HG03342 (cell line): ENCODE measurements at regions not wholly inside any gene's neighbourhood (a gene's known extent, or its start where the extent isn't known, plus 50 kb on each side); places are given as distances from the start of the nearest gene placed in this dataset.

Experiments used
- ATAC-seq: cut with Tn5 transposase; IDR thresholded peaks from one replicate; pipeline ENCODE4 v1.9.1; 2021; ENCODE audit warnings: mild to moderate bottlenecking, moderate library complexity; ENCODE audit not compliant: unreplicated experiment

GRCh38 chr18:44374966-44375365 is 305.7 kb upstream of the SETBP1 start:
- no peak for ATAC-seq

GRCh38 chr18:44386401-44386800 is 294.3 kb upstream of the SETBP1 start:
- no peak for ATAC-seq

GRCh38 chr18:44388329-44388728 is 292.4 kb upstream of the SETBP1 start:
- no peak for ATAC-seq

GRCh38 chr18:44392933-44393332 is 287.8 kb upstream of the SETBP1 start:
- ATAC-seq, result no peak

GRCh38 chr18:44393406-44393805 is 287.3 kb upstream of the SETBP1 start:
- ATAC-seq, result no peak

- ATAC-seq, result no peak
These were observed 284.1 kb upstream of the SETBP1 start for GRCh38 chr18:44396550-44396949.

GRCh38 chr18:44409071-44409470 is 271.6 kb upstream of the SETBP1 start:
- no peak for ATAC-seq

GRCh38 chr18:44409515-44409914 is 271.2 kb upstream of the SETBP1 start:
- ATAC-seq, result no peak

- ATAC-seq, result no peak
These were observed 269.9 kb upstream of the SETBP1 start for GRCh38 chr18:44410740-44411139.

GRCh38 chr18:44411262-44411905 is 269.3 kb upstream of the SETBP1 start:
- no peak for ATAC-seq

- no peak for ATAC-seq
These were observed 268.7 kb upstream of the SETBP1 start for GRCh38 chr18:44411976-44412375.

- no peak for ATAC-seq
These were observed 256.7 kb upstream of the SETBP1 start for GRCh38 chr18:44423814-44424644.

- ATAC-seq, result no peak
These were observed 256.0 kb upstream of the SETBP1 start for GRCh38 chr18:44424645-44425035.

- ATAC-seq, result no peak
These were observed 255.5 kb upstream of the SETBP1 start for GRCh38 chr18:44425161-44425560.

- ATAC-seq, result no peak
These were observed 243.1 kb upstream of the SETBP1 start for GRCh38 chr18:44437603-44438002.

- ATAC-seq, result no peak
These were observed 230.5 kb upstream of the SETBP1 start for GRCh38 chr18:44450226-44450625.

- ATAC-seq, result no peak
These were observed 228.3 kb upstream of the SETBP1 start for GRCh38 chr18:44452346-44452745.

- ATAC-seq, result no peak
These were observed 227.2 kb upstream of the SETBP1 start for GRCh38 chr18:44453505-44453904.

GRCh38 chr18:44458777-44459176 is 221.9 kb upstream of the SETBP1 start:
- no peak for ATAC-seq

- ATAC-seq, result no peak
These were observed 216.1 kb upstream of the SETBP1 start for GRCh38 chr18:44464398-44465180.

GRCh38 chr18:44465381-44465841 is 215.3 kb upstream of the SETBP1 start:
- ATAC-seq, result no peak

- no peak for ATAC-seq
These were observed 213.7 kb upstream of the SETBP1 start for GRCh38 chr18:44466997-44467396.
